Panc1 (cell line): ENCODE measurements at regions not wholly inside any gene's neighbourhood (a gene's known extent, or its start where the extent isn't known, plus 50 kb on each side); places are given as distances from the start of the nearest gene placed in this dataset.

ENCODE experiments used
- ATAC-seq: fragments of 200-7000 bp; cut with Tn5 transposase; 2 replicates; pipeline ENCODE4 v1.9.1; 2020; ENCODE audit warnings: mild to moderate bottlenecking, moderate library complexity
- BruUV-seq: library from RNA; stranded (reverse); fragments of 400-500 nt; replicated peaks from 2 replicates; lab custom pipeline; 2021; lab: Mats Ljungman, UMichigan
- CTCF ChIA-PET: fragments of 300-600 bp; sonication (Branson Sonifier 250); formaldehyde crosslinking; loops from one replicate; lab custom pipeline; 2022; ENCODE audit warnings: antibody characterized with exemption; lab: Charles Lee
- POLR2A ChIA-PET: fragments of 300-600 bp; sonication (Branson Sonifier 250); formaldehyde crosslinking; loops from one replicate; lab custom pipeline; 2022; ENCODE audit warnings: antibody characterized with exemption; lab: Charles Lee
- DNase-seq: peaks from one replicate; pipeline ENCODE4 v3.0.0-alpha.2; 2010; ENCODE audit warnings: low read depth, low spot score
- H3K27ac ChIP-seq: 2 replicates; pipeline ENCODE4 v1.5.1; 2011; ENCODE audit warnings: mild to moderate bottlenecking, low read length, inconsistent platforms
- H3K27me3 ChIP-seq: fragments of 200-500 bp; sonication (Bioruptor generic); 2 replicates; pipeline ENCODE4 v1.6.0; 2014; ENCODE audit warnings: low read length, inconsistent platforms; ENCODE audit not compliant: control insufficient read depth, insufficient read depth
- H3K36me3 ChIP-seq: fragments of 200-500 bp; sonication (Bioruptor generic); 2 replicates; pipeline ENCODE4 v1.5.1; 2014; ENCODE audit warnings: inconsistent platforms, mild to moderate bottlenecking, low read length, moderate library complexity; ENCODE audit not compliant: control insufficient read depth, insufficient read depth
- H3K4me1 ChIP-seq: 2 replicates; pipeline ENCODE4 v1.5.1; 2011; ENCODE audit warnings: inconsistent platforms, mild to moderate bottlenecking, low read length, moderate library complexity; ENCODE audit not compliant: control insufficient read depth, insufficient read depth
- H3K4me3 ChIP-seq, 2 experiments: 2 replicates each; pipeline ENCODE4 v1.5.1; 2011 to 2012; ENCODE audit warnings: low read depth in 2 of 2, low read length in 2 of 2, mild to moderate bottlenecking in 2 of 2, inconsistent platforms in 1 of 2, moderate library complexity in 1 of 2
- H3K9me3 ChIP-seq: fragments of 200-500 bp; sonication (Bioruptor generic); 2 replicates; pipeline ENCODE4 v1.5.1; 2014; ENCODE audit warnings: low read depth, mild to moderate bottlenecking, inconsistent platforms, low read length, moderate library complexity; ENCODE audit not compliant: control insufficient read depth, insufficient read depth
- CTCF ChIP-seq: fragments of 450-650 bp; IDR thresholded peaks from 2 replicates; pipeline ENCODE4 v1.5.1; 2017; ENCODE audit warnings: mild to moderate bottlenecking
- POLR2AphosphoS5 ChIP-seq: IDR thresholded peaks from 2 replicates; pipeline ENCODE4 v1.6.1; 2012; ENCODE audit warnings: mild to moderate bottlenecking, low read depth, low read length, moderate library complexity
- REST ChIP-seq, 2 experiments: IDR thresholded peaks; 2 replicates each; pipeline ENCODE4 v1.6.1; 2011 to 2012; ENCODE audit warnings: low read depth in 2 of 2, control low read depth in 1 of 2, low read length in 1 of 2, mild to moderate bottlenecking in 1 of 2, moderate library complexity in 1 of 2; ENCODE audit not compliant: insufficient read depth in 1 of 2
- SIN3A ChIP-seq: IDR thresholded peaks from 2 replicates; pipeline ENCODE4 v1.6.1; 2012; ENCODE audit warnings: low read depth, mild to moderate bottlenecking, low read length, moderate library complexity, borderline replicate concordance; ENCODE audit not compliant: insufficient read depth
- TCF7L2 ChIP-seq: IDR thresholded peaks from 2 replicates; pipeline ENCODE4 v1.6.1; 2011; ENCODE audit warnings: mild to moderate bottlenecking, low read depth, low read length, inconsistent platforms
- in situ Hi-C: cut with HindIII; loops from 2 replicates; pipeline ENCODE4 v1.10.0; 2016; ENCODE audit warnings: low sequenced_read_pairs, low pct_unique_long_range_greater_than_20kb
- intact Hi-C: fragments of 100-400 bp; cut with micrococcal nuclease; formaldehyde crosslinking; loops from one replicate; pipeline ENCODE4 v1.10.0; 2022; ENCODE audit not compliant: unreplicated experiment

- ChIA-PET CTCF (no interaction called here), POLR2A (no interaction called here)
- Histone ChIP-seq H3K4me3 (no peak overlapping the region), H3K27me3 (no peaks in the 10 kb centered on the region), H3K27ac (no peak overlapping the region), H3K4me1 (no peaks in the 10 kb centered on the region), H3K36me3 (no peaks in the 10 kb centered on the region), H3K9me3 (no peaks in the 10 kb centered on the region)
- DNase-seq (no peak), ATAC-seq (no peak)
- no TSS peak for BruUV-seq
- intact Hi-C loops (no loop called here), in situ Hi-C loops (no loop called here)
- TF ChIP-seq REST (IDR thresholded peaks at IDR 0.05; ENCODE audit: insufficient read depth in 1 of 2, low read depth in 2 of 2, low read length in 1 of 2) (no peak), SIN3A (no peak)
Observed at GRCh38 chrX:38861489-38861888, 60.2 kb downstream of the MID1IP1 start.

GRCh38 chrX:38862100-38862499 lies 60.8 kb downstream of the MID1IP1 start:
- Histone ChIP-seq H3K4me3 (no peak overlapping the region), H3K36me3 (no peaks in the 10 kb centered on the region), H3K9me3 (no peaks in the 10 kb centered on the region), H3K27me3 (no peaks in the 10 kb centered on the region), H3K4me1 (no peaks in the 10 kb centered on the region), H3K27ac (no peak overlapping the region)
- in situ Hi-C loops, result no loop called here
- ChIA-PET POLR2A (no interaction called here), CTCF (no interaction called here)
- BruUV-seq, result no TSS peak
- TF ChIP-seq TCF7L2 (no peak), SIN3A (no peak), POLR2AphosphoS5 (no peak), CTCF (no peak), REST (IDR thresholded peaks at IDR 0.05; ENCODE audit: insufficient read depth in 1 of 2, low read depth in 2 of 2, low read length in 1 of 2) (no peak)
- ATAC-seq (no peak), DNase-seq (no peak)
- intact Hi-C loops, result no loop called here
